RPMI7951 (cell line): ENCODE measurements at regions not wholly inside any gene's neighbourhood (a gene's known extent, or its start where the extent isn't known, plus 50 kb on each side); places are given as distances from the start of the nearest gene placed in this dataset.
A peak's percentile ranks its signal among the peaks of the same experiment; 100 is the strongest.
"Not testable (repeated sequence)": the region's sequence is repeated elsewhere in the genome, so short reads cannot be mapped to it uniquely, and the experiment has no call there.

ENCODE experiments used
- DNase-seq: peaks from one replicate; pipeline ENCODE4 v3.0.0-alpha.2; 2012; ENCODE audit warnings: low read depth

DNA sequence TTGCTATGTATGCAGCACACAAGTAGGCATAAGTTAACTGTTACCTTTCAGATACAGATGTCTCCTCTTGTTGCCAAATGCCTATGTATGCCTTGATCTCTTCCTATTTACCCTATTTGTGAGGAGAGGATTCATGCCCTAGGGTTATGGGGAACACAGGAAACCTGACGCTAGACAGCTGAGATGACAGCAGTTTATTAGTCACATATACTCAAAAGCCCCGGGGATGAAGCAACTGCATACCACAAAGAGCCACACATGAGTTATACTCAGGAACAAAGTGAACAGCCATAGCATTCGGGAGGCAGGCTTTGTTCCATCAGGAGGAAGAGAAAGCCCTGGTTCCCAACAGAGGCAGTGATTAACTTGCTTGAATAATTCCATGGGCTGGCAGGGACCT lies 1011.7 kb upstream of the PCDH7 start:
- DNase-seq = peak; percentile 21

- no peak for DNase-seq
Observed at GRCh38 chr4:29710519-29710918, 1009.6 kb upstream of the PCDH7 start.

- DNase-seq = no peak
Observed at GRCh38 chr4:29711226-29711625, 1008.9 kb upstream of the PCDH7 start.

GRCh38 chr4:29717287-29718057 lies 1002.7 kb upstream of the PCDH7 start:
- DNase-seq = peak; percentile 4

DNA sequence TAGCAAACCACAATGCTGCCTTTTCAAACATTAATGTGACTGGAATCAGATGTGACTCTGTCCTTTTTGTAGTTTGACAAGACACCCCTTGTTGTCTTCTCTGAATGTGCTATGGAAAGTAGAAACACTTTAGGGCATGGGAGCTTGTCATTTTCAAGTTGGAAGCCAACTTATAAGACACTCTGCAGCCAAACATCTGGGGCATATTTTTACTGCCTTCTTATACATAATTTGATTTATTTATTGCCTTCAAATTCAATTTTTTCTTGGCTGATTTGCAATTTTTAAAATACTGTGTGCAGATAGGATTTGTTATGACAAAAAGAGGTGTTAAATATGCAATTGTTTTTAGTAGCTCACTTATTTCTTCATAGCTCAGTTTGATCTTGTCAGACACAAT lies 1002.0 kb upstream of the PCDH7 start:
- no peak for DNase-seq

DNA sequence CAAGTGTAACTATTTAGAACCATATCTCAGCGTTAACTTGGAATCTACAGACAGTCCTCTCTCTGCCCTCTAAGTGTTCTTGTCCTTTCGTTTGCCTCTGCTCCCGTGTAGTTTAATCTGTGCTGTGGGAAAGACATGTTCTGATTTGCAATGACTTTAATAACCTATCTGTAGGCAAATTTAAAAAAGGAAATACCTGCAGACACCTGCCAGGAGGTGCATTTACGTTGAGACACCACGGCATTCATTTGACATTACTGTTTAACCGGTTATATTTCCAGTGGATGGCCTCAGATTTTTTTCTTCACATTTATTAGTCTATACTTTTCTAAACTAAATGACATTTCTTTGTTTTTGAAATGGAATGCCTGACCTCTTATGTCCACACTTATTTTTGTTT lies 997.9 kb upstream of the PCDH7 start:
- no peak for DNase-seq

GRCh38 chr4:29726938-29727337 lies 993.2 kb upstream of the PCDH7 start:
- DNase-seq = no peak

GRCh38 chr4:29734343-29735213 lies 985.6 kb upstream of the PCDH7 start:
- no peak for DNase-seq

DNA sequence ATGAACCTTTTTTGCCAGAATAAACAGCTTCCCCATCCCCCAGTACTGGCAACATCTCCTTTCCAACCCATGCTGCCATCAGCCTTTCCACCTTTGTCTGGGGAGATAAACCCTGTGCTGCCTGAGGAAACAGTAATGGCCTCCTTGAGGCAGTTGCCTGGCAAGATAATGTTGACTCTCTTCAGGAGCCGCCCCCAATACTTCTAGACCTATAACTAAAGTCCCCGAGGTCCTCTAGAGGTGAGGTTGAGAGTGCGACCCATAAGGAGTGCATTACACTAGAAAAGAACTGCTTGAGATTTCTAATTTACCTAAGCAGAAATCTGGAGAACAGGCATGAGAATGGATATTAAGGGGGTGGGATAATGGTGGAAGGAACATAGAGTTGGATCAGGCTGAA lies 963.2 kb upstream of the PCDH7 start:
- no peak for DNase-seq

DNA sequence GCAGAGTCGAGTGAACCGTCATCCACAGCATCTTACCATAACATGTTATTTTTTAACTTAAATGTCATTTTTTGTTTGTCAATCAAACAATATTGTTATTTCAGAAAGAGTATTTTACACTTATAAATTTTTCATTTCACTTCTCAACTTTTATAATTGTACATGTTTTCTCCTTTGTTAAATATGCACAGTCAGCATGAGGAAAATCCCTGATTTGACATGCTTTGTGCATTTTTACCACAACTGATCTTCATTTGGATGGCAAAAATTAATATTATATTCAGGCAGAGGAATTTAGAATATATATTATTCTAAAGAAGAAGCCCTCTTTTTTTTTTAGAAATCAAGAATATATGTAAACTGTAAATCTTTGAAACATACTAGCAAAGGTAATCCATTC lies 958.0 kb upstream of the PCDH7 start:
- no peak for DNase-seq

DNA sequence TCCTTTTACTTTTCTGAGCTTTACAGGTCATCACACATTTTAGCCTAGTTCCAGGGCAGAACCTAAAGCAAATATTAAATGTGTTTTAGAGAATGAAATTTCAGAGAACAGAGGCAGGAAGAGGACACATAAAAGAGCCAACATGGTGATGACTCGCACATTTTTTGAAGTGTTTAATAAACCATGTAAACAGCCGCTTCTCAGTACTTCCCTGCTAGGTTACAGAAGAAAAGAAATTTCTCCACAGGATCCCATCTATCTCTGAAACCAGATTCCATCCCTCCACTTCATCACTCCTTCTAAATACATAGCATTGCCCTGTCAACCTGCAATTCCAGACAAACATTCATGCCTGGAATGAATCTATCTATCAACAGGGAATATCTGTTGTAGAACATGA lies 949.5 kb upstream of the PCDH7 start:
- DNase-seq = no peak

DNA sequence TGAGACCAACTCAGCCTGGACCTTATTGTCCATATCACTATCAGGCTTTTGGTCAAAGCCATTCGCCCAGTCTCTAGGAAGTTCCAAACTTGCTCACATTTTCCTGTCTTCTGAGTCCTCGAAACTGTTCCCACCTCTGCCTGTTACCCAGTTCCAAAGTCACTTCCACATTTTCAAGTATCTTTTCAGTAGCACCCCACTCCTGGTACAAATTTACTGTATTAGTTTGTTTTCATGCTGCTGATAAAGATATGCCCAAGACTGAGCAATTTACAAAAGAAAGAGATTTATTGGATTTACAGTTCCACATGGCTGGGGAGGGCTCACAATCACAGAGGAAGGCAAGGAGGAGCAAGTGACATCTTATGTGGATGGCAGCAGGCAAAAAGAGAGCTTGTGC lies 932.0 kb upstream of the PCDH7 start:
- DNase-seq = not testable (repeated sequence)

- no peak for DNase-seq
Observed at GRCh38 chr4:29805245-29805644, 914.9 kb upstream of the PCDH7 start.

- DNase-seq = no peak
Observed at GRCh38 chr4:29805916-29806480, 914.2 kb upstream of the PCDH7 start.

DNA sequence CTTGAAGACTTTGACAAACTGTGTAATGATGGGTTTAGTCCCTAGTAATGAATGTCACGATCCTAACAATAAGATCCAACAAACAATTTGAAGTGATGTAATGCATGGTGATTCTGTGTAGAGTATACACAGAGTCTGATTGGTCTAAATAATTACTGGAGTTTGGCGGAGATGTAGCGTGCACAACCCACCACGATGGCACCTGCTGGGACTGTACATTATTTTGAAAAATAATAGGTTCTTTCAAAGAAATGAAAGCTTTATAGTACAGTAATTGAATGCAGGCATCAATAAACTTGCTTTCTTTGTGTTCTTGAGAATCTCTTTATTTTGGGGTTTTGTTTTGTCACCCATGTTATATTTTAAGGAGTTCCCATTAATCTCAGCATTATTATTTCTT lies 902.2 kb upstream of the PCDH7 start:
- no peak for DNase-seq

GRCh38 chr4:29829067-29829466 lies 891.1 kb upstream of the PCDH7 start:
- no peak for DNase-seq

GRCh38 chr4:29852537-29852936 lies 867.6 kb upstream of the PCDH7 start:
- DNase-seq = no peak

GRCh38 chr4:29853833-29854232 lies 866.3 kb upstream of the PCDH7 start:
- DNase-seq = no peak

DNA sequence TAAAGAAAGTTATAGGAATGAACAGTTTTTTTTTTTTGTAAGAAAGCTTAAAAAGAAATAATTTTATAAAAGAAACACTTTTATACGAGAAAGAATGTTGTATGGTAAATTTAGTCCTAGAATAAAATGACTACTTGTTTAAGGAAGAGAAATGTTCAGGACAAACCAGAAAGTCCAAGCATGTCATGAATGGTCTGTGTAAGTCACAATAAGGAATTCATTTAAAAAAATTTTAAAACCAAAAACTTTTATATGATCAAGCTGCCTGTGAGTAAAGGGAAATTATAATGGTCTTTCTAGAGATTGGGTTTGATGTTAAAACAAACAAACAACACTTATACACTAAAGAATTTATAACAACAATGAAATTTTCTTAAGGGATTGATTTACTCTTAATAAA lies 858.9 kb upstream of the PCDH7 start:
- DNase-seq = peak; percentile 1

DNA sequence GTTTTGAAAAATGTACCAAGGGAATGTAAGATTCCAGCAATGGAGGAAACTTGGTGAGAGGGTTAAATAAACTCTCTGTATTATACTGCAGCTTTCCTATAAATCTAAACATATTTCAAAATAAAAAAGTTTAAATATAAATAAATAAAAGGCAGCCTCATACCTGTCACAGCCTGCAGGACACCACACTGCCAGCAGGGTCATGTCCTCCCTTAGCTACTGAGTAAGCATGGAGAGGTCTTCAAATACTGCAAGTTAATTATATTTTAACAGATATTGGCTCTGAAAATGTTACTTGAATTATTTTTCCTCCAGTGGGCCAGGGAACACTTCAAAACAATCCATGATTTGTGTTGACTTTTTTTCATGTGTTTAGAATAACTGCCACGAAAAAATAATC lies 852.8 kb upstream of the PCDH7 start:
- DNase-seq = no peak

DNA sequence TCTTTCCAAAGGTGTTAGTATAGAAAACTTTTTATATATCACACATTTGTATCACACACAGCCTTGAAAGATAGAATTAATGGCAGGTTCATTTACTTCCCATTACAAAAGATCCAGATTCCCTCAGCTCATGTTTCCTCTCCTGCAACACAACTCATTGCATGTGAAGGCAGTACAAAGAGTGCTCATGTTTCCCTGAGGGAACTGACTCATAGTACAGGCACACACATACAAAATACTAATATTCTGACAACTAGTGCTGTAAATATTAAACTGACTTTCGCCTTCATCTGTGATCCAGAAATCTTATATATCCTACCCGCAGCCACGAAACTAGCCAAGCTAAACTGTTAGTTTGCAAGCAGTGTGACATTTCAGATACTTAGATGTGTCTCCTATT lies 819.8 kb upstream of the PCDH7 start:
- DNase-seq = no peak

DNA sequence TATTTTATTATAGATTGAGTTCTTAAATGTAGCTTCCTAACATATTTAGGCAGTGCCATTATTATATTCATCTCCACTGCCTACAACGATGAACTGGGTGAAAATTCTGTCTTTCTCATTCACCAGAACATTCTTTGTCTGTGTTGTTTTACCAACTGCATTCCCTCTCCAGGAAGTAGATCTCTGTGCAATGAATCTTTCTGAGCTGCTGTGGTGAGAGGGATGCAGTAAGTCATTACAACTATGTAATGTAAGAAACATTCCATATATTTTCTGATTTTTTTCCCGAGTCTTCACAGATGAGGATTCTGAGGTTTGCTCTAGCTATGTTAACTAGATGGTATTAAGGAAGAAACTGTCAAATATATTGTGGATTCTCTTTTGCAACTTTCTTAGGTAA lies 811.9 kb upstream of the PCDH7 start:
- no peak for DNase-seq

- DNase-seq = no peak
Observed at GRCh38 chr4:29927895-29928294, 792.3 kb upstream of the PCDH7 start.
